Kidney (tissue), 13 donors: ENCODE measurements at regions not wholly inside any gene's neighbourhood (a gene's known extent, or its start where the extent isn't known, plus 50 kb on each side); places are given as distances from the start of the nearest gene placed in this dataset.

Experiments
- DNase-seq, 5 donors: peaks; one replicate each; pipeline ENCODE4 v3.0.0-alpha.2; 2013 to 2020
- FAIRE-seq: peaks from 2 replicates; lab custom pipeline; 2012; peaks lifted over from hg19 to GRCh38; lab: Jason Lieb, UNC
- H3K27ac ChIP-seq, 2 donors: one replicate each; pipeline ENCODE4 v1.7.0; 2013; ENCODE audit warnings: low read depth in 2 of 2, low read length in 2 of 2, inconsistent platforms in 1 of 2
- H3K27me3 ChIP-seq: one replicate; pipeline ENCODE4 v1.7.1; 2013; ENCODE audit warnings: low read length, inconsistent platforms; ENCODE audit not compliant: control insufficient read depth, insufficient read depth
- H3K36me3 ChIP-seq, 3 donors: one replicate each; pipeline versions ENCODE4 v1.7.0 to v1.7.1; 2013; ENCODE audit warnings: low read length in 3 of 3, control low read depth in 1 of 3, inconsistent platforms in 1 of 3; ENCODE audit not compliant: insufficient read depth in 3 of 3, control insufficient read depth in 2 of 3
- H3K4me1 ChIP-seq, 3 donors: one replicate each; pipeline versions ENCODE4 v1.7.0 to v1.7.1; 2013; ENCODE audit warnings: low read length in 3 of 3, inconsistent platforms in 1 of 3, low read depth in 1 of 3; ENCODE audit not compliant: control insufficient read depth in 2 of 3, insufficient read depth in 2 of 3
- H3K4me3 ChIP-seq, 3 donors: one replicate each; pipeline versions ENCODE4 v1.7.0 to v1.8.1; 2013; ENCODE audit warnings: low read length in 3 of 3, control low read depth in 1 of 3, inconsistent platforms in 1 of 3
- H3K9ac ChIP-seq, 3 donors: one replicate each; pipeline versions ENCODE4 v1.7.0 to v1.7.1; 2013; ENCODE audit warnings: low read length in 3 of 3, control low read depth in 1 of 3, inconsistent platforms in 1 of 3
- H3K9me3 ChIP-seq, 3 donors: one replicate each; pipeline versions ENCODE4 v1.7.0 to v1.7.1; 2013; ENCODE audit warnings: low read length in 3 of 3, control low read depth in 1 of 3, inconsistent platforms in 1 of 3; ENCODE audit not compliant: control insufficient read depth in 2 of 3, insufficient read depth in 1 of 3
- CTCF ChIP-seq: IDR thresholded peaks from 3 replicates; pipeline ENCODE4 v1.5.1; 2012; ENCODE audit warnings: mild to moderate bottlenecking, moderate library complexity, borderline replicate concordance; ENCODE audit not compliant: insufficient read depth; ENCODE audit errors: extremely low read depth
- intact Hi-C: fragments of 100-400 bp; cut with DNase I; formaldehyde crosslinking; loops from one replicate; pipeline ENCODE4 v1.11.1; 2022
- donor health status: control.
- donor health status: control.
- donor health status: control.
- donor health status: control.
- donor health status: control.
- donor health status: DM: yes; HTN: yes; CAD: no.
- donor health status: Normal renal cell carcinoma (clear cell type).

GRCh38 chr2:66212749-66213148 is 222.2 kb upstream of the MEIS1 start:
- Histone ChIP-seq H3K9ac (no peak overlapping the region), H3K27me3 (no peaks in the 10 kb centered on the region), H3K36me3 (no peaks in the 10 kb centered on the region), H3K4me1 (no peaks in the 10 kb centered on the region), H3K4me3 (no peak overlapping the region), H3K27ac (no peak overlapping the region), H3K9me3 (no peaks in the 10 kb centered on the region)
- DNase-seq (no peak), FAIRE-seq (no peak)
- no peak for TF ChIP-seq CTCF
- intact Hi-C loops: no loop called here

- no peak overlapping the region for H3K4me3 ChIP-seq
- no peak overlapping the region for H3K9ac ChIP-seq
- no peak for FAIRE-seq
- peaks cover 0 to 5% (median 2%) of the 10 kb centered on the region in 3 donors for H3K9me3 ChIP-seq
- DNase-seq: no peak
- TF ChIP-seq CTCF: no peak
- no peaks in the 10 kb centered on the region for H3K27me3 ChIP-seq
- no peaks in the 10 kb centered on the region for H3K4me1 ChIP-seq
- intact Hi-C loops: no loop called here
- H3K27ac ChIP-seq: no peak overlapping the region
- H3K36me3 ChIP-seq: no peaks in the 10 kb centered on the region
Measured at GRCh38 chr2:66202586-66202985, 232.3 kb upstream of the MEIS1 start.

GRCh38 chr2:66201242-66201641 is 233.7 kb upstream of the MEIS1 start:
- Histone ChIP-seq H3K9ac (no peak overlapping the region), H3K4me1 (no peaks in the 10 kb centered on the region), H3K27ac (no peak overlapping the region), H3K36me3 (no peaks in the 10 kb centered on the region), H3K4me3 (no peak overlapping the region), H3K27me3 (no peaks in the 10 kb centered on the region), H3K9me3 (peaks cover 0 to 5% (median 2%) of the 10 kb centered on the region in 3 donors)
- intact Hi-C loops: no loop called here
- TF ChIP-seq CTCF: no peak
- DNase-seq: peak in 2 of 5 donors; percentile 1 to 3
- FAIRE-seq: no peak

GRCh38 chr2:66198873-66199272 is 236.1 kb upstream of the MEIS1 start:
- no peak for FAIRE-seq
- Histone ChIP-seq H3K9me3 (peaks cover 0 to 5% (median 0%) of the 10 kb centered on the region in 3 donors), H3K27ac (no peak overlapping the region), H3K36me3 (no peaks in the 10 kb centered on the region), H3K4me1 (no peaks in the 10 kb centered on the region), H3K27me3 (no peaks in the 10 kb centered on the region), H3K9ac (no peak overlapping the region), H3K4me3 (no peak overlapping the region)
- intact Hi-C loops: no loop called here
- no peak for DNase-seq
- TF ChIP-seq CTCF: no peak
